Esophagus squamous epithelium (tissue), 5 donors: ENCODE measurements at regions not wholly inside any gene's neighbourhood (a gene's known extent, or its start where the extent isn't known, plus 50 kb on each side); places are given as distances from the start of the nearest gene placed in this dataset.

Experiments
- DNase-seq: peaks from one replicate; lab custom pipeline; 2025; lab: John Stamatoyannopoulos, UW
- H3K27ac ChIP-seq, 4 donors: fragments of 200-600 bp; sonication (generic); one replicate each; pipeline ENCODE4 v1.5.1; 2016 to 2019; ENCODE audit warnings: mild to moderate bottlenecking in 1 of 4
- H3K27me3 ChIP-seq, 4 donors: fragments of 200-600 bp; sonication (generic); 1 replicate in 3 of 4; 2 replicates in 1 of 4; pipeline versions ENCODE4 v1.5.1 to v1.6.0; 2017 to 2021; ENCODE audit warnings: antibody characterized with exemption in 1 of 4
- H3K36me3 ChIP-seq, 3 donors: fragments of 200-600 bp; sonication (generic); one replicate each; pipeline ENCODE4 v1.5.1; 2016 to 2019
- H3K4me1 ChIP-seq, 3 donors: fragments of 200-600 bp; sonication (generic); one replicate each; pipeline ENCODE4 v1.5.1; 2017 to 2019
- H3K4me3 ChIP-seq, 4 donors: fragments of 200-600 bp; sonication (generic); 1 replicate in 3 of 4; 2 replicates in 1 of 4; pipeline ENCODE4 v1.5.1; 2016 to 2019; ENCODE audit warnings: mild to moderate bottlenecking in 2 of 4, moderate library complexity in 1 of 4
- H3K9me3 ChIP-seq, 3 donors: fragments of 200-600 bp; sonication (generic); one replicate each; pipeline ENCODE4 v1.5.1; 2016 to 2019
- CTCF ChIP-seq, 6 experiments: fragments of 450-650 bp in 4 of 6; fragments of 200-600 bp in 2 of 6; sonication (generic) in 2 of 6; IDR thresholded peaks; one replicate each; pipeline ENCODE4 v1.5.1; 2016 to 2019; ENCODE audit warnings: antibody characterized with exemption in 6 of 6, mild to moderate bottlenecking in 4 of 6, moderate library complexity in 4 of 6
- POLR2A ChIP-seq, 4 donors: fragments of 450-650 bp; IDR thresholded peaks; one replicate each; pipeline ENCODE4 v1.6.1; 2017; ENCODE audit warnings: antibody characterized with exemption in 4 of 4, mild to moderate bottlenecking in 4 of 4, moderate library complexity in 3 of 4
- WGBS, 2 donors: methylation state at CpG; one replicate each; pipeline ENCODE4 v1.1.5; 2018; 5-methylcytosine and 5-hydroxymethylcytosine counted together
- intact Hi-C: fragments of 100-400 bp; cut with DNase I; formaldehyde crosslinking; loops from one replicate; pipeline ENCODE4 v1.15.0; 2022
- donor health status: DM: yes; HTN: yes; CAD: no.

GRCh38 chr5:6029811-6030271, 348.5 kb downstream of the MED10 start:
- DNase-seq: no peak
- no peak overlapping the region for H3K4me3 ChIP-seq
- no peaks in the 10 kb centered on the region for H3K9me3 ChIP-seq
- H3K36me3 ChIP-seq: no peaks in the 10 kb centered on the region
- H3K27me3 ChIP-seq: no peaks in the 10 kb centered on the region
- intact Hi-C loops: no loop called here
- TF ChIP-seq POLR2A (IDR thresholded peaks at IDR 0.05) (no peak), CTCF (IDR thresholded peaks at IDR 0.05) (no peak)
- WGBS, 2 donors: 72 to 73% methylated on average over 7 of the region's 7 CpGs
- H3K4me1 ChIP-seq: no peaks in the 10 kb centered on the region
- H3K27ac ChIP-seq: no peak overlapping the region

GRCh38 chr5:6026766-6027406, 351.5 kb downstream of the MED10 start:
- Histone ChIP-seq H3K9me3 (no peaks in the 10 kb centered on the region), H3K36me3 (no peaks in the 10 kb centered on the region), H3K27ac (no peak overlapping the region), H3K27me3 (no peaks in the 10 kb centered on the region), H3K4me1 (no peaks in the 10 kb centered on the region), H3K4me3 (no peak overlapping the region)
- DNase-seq: no peak
- no peak for TF ChIP-seq CTCF (IDR thresholded peaks at IDR 0.05)
- WGBS, 2 donors: 49 to 50% methylated on average over 5 of the region's 5 CpGs
- intact Hi-C loops: no loop called here

GRCh38 chr5:6019612-6020011, 358.7 kb downstream of the MED10 start:
- Histone ChIP-seq H3K27ac (no peak overlapping the region), H3K36me3 (no peaks in the 10 kb centered on the region), H3K4me3 (no peak overlapping the region), H3K4me1 (no peaks in the 10 kb centered on the region), H3K9me3 (no peaks in the 10 kb centered on the region), H3K27me3 (no peaks in the 10 kb centered on the region)
- 31 to 33% methylated on average over 4 of the region's 4 CpGs for WGBS, 2 donors
- intact Hi-C loops: no loop called here
- TF ChIP-seq CTCF (IDR thresholded peaks at IDR 0.05): no peak
- no peak for TF ChIP-seq POLR2A (IDR thresholded peaks at IDR 0.05)
- DNase-seq: no peak

- Histone ChIP-seq H3K4me1 (no peaks in the 10 kb centered on the region), H3K27me3 (no peaks in the 10 kb centered on the region), H3K4me3 (no peak overlapping the region), H3K27ac (no peak overlapping the region), H3K36me3 (no peaks in the 10 kb centered on the region), H3K9me3 (no peaks in the 10 kb centered on the region)
- intact Hi-C loops: no loop called here
- DNase-seq: no peak
- TF ChIP-seq POLR2A (IDR thresholded peaks at IDR 0.05) (no peak), CTCF (IDR thresholded peaks at IDR 0.05) (no peak)
- WGBS, 2 donors: 56 to 62% methylated on average over 2 of the region's 2 CpGs
Measured at GRCh38 chr5:6013506-6013905, 364.8 kb downstream of the MED10 start.

- intact Hi-C loops: no loop called here
- WGBS, 2 donors: 44 to 64% methylated on average over 1 of the region's 1 CpG
- Histone ChIP-seq H3K36me3 (no peaks in the 10 kb centered on the region), H3K27me3 (no peaks in the 10 kb centered on the region), H3K4me1 (no peaks in the 10 kb centered on the region), H3K9me3 (no peaks in the 10 kb centered on the region), H3K4me3 (no peak overlapping the region), H3K27ac (no peak overlapping the region)
- no peak for DNase-seq
- no peak for TF ChIP-seq POLR2A (IDR thresholded peaks at IDR 0.05)
- TF ChIP-seq CTCF (IDR thresholded peaks at IDR 0.05): no peak
Measured at GRCh38 chr5:6011199-6011598, 367.1 kb downstream of the MED10 start.
